Panc1 (cell line): ENCODE measurements at regions not wholly inside any gene's neighbourhood (a gene's known extent, or its start where the extent isn't known, plus 50 kb on each side); places are given as distances from the start of the nearest gene placed in this dataset.

Experiments used
- ATAC-seq: fragments of 200-7000 bp; cut with Tn5 transposase; 2 replicates; pipeline ENCODE4 v1.9.1; 2020; ENCODE audit warnings: mild to moderate bottlenecking, moderate library complexity
- BruUV-seq: library from RNA; stranded (reverse); fragments of 400-500 nt; replicated peaks from 2 replicates; lab custom pipeline; 2021; lab: Mats Ljungman, UMichigan
- CTCF ChIA-PET: fragments of 300-600 bp; sonication (Branson Sonifier 250); formaldehyde crosslinking; loops from one replicate; lab custom pipeline; 2022; ENCODE audit warnings: antibody characterized with exemption; lab: Charles Lee
- POLR2A ChIA-PET: fragments of 300-600 bp; sonication (Branson Sonifier 250); formaldehyde crosslinking; loops from one replicate; lab custom pipeline; 2022; ENCODE audit warnings: antibody characterized with exemption; lab: Charles Lee
- DNase-seq: peaks from one replicate; pipeline ENCODE4 v3.0.0-alpha.2; 2010; ENCODE audit warnings: low read depth, low spot score
- H3K27ac ChIP-seq: 2 replicates; pipeline ENCODE4 v1.5.1; 2011; ENCODE audit warnings: mild to moderate bottlenecking, low read length, inconsistent platforms
- H3K27me3 ChIP-seq: fragments of 200-500 bp; sonication (Bioruptor generic); 2 replicates; pipeline ENCODE4 v1.6.0; 2014; ENCODE audit warnings: low read length, inconsistent platforms; ENCODE audit not compliant: control insufficient read depth, insufficient read depth
- H3K36me3 ChIP-seq: fragments of 200-500 bp; sonication (Bioruptor generic); 2 replicates; pipeline ENCODE4 v1.5.1; 2014; ENCODE audit warnings: inconsistent platforms, mild to moderate bottlenecking, low read length, moderate library complexity; ENCODE audit not compliant: control insufficient read depth, insufficient read depth
- H3K4me1 ChIP-seq: 2 replicates; pipeline ENCODE4 v1.5.1; 2011; ENCODE audit warnings: inconsistent platforms, mild to moderate bottlenecking, low read length, moderate library complexity; ENCODE audit not compliant: control insufficient read depth, insufficient read depth
- H3K4me3 ChIP-seq, 2 experiments: 2 replicates each; pipeline ENCODE4 v1.5.1; 2011 to 2012; ENCODE audit warnings: low read depth in 2 of 2, low read length in 2 of 2, mild to moderate bottlenecking in 2 of 2, inconsistent platforms in 1 of 2, moderate library complexity in 1 of 2
- H3K9me3 ChIP-seq: fragments of 200-500 bp; sonication (Bioruptor generic); 2 replicates; pipeline ENCODE4 v1.5.1; 2014; ENCODE audit warnings: low read depth, mild to moderate bottlenecking, inconsistent platforms, low read length, moderate library complexity; ENCODE audit not compliant: control insufficient read depth, insufficient read depth
- POLR2AphosphoS5 ChIP-seq: IDR thresholded peaks from 2 replicates; pipeline ENCODE4 v1.6.1; 2012; ENCODE audit warnings: mild to moderate bottlenecking, low read depth, low read length, moderate library complexity
- SIN3A ChIP-seq: IDR thresholded peaks from 2 replicates; pipeline ENCODE4 v1.6.1; 2012; ENCODE audit warnings: low read depth, mild to moderate bottlenecking, low read length, moderate library complexity, borderline replicate concordance; ENCODE audit not compliant: insufficient read depth
- TCF7L2 ChIP-seq: IDR thresholded peaks from 2 replicates; pipeline ENCODE4 v1.6.1; 2011; ENCODE audit warnings: mild to moderate bottlenecking, low read depth, low read length, inconsistent platforms
- in situ Hi-C: cut with HindIII; loops from 2 replicates; pipeline ENCODE4 v1.10.0; 2016; ENCODE audit warnings: low sequenced_read_pairs, low pct_unique_long_range_greater_than_20kb
- intact Hi-C: fragments of 100-400 bp; cut with micrococcal nuclease; formaldehyde crosslinking; loops from one replicate; pipeline ENCODE4 v1.10.0; 2022; ENCODE audit not compliant: unreplicated experiment
- TF ChIP-seq, protein P1 (sequence below): fragments of 450-650 bp; IDR thresholded peaks from 2 replicates; pipeline ENCODE4 v1.5.1; 2017; ENCODE audit warnings: mild to moderate bottlenecking
- TF ChIP-seq, protein P2 (sequence below), 2 experiments: IDR thresholded peaks; 2 replicates each; pipeline ENCODE4 v1.6.1; 2011 to 2012; ENCODE audit warnings: low read depth in 2 of 2, control low read depth in 1 of 2, low read length in 1 of 2, mild to moderate bottlenecking in 1 of 2, moderate library complexity in 1 of 2; ENCODE audit not compliant: insufficient read depth in 1 of 2

DNA sequence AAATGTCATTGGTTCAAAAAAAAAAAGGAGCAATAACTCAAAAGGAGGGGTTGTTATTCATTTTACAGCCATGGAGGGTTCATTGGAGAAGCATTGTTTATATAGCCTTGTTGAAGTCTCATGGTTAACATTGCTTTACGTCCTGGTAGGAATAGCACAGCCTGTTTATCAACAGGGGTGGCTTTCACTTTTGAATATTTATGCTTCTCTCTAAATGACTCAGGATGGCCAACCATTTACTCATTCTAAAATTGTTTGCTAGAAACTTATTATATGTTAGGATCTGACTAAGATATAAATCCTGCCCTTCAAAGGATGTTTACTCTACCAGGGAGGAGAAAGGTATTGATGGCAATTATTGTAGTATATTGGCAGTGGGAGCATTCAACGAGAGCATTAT, 534.1 kb upstream of the GALNTL6 start:
- POLR2A ChIA-PET: no interaction called here
- DNase-seq (no peak), ATAC-seq (no peak)
- Histone ChIP-seq H3K4me1 (no peaks in the 10 kb centered on the region), H3K27me3 (no peaks in the 10 kb centered on the region), H3K27ac (no peak overlapping the region), H3K9me3 (no peaks in the 10 kb centered on the region), H3K4me3 (no peak overlapping the region), H3K36me3 (no peaks in the 10 kb centered on the region)
- TF ChIP-seq, protein P1, sequence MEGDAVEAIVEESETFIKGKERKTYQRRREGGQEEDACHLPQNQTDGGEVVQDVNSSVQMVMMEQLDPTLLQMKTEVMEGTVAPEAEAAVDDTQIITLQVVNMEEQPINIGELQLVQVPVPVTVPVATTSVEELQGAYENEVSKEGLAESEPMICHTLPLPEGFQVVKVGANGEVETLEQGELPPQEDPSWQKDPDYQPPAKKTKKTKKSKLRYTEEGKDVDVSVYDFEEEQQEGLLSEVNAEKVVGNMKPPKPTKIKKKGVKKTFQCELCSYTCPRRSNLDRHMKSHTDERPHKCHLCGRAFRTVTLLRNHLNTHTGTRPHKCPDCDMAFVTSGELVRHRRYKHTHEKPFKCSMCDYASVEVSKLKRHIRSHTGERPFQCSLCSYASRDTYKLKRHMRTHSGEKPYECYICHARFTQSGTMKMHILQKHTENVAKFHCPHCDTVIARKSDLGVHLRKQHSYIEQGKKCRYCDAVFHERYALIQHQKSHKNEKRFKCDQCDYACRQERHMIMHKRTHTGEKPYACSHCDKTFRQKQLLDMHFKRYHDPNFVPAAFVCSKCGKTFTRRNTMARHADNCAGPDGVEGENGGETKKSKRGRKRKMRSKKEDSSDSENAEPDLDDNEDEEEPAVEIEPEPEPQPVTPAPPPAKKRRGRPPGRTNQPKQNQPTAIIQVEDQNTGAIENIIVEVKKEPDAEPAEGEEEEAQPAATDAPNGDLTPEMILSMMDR: no peak
- TF ChIP-seq TCF7L2 (no peak), POLR2AphosphoS5 (no peak), SIN3A (no peak)
- TF ChIP-seq, protein P2, sequence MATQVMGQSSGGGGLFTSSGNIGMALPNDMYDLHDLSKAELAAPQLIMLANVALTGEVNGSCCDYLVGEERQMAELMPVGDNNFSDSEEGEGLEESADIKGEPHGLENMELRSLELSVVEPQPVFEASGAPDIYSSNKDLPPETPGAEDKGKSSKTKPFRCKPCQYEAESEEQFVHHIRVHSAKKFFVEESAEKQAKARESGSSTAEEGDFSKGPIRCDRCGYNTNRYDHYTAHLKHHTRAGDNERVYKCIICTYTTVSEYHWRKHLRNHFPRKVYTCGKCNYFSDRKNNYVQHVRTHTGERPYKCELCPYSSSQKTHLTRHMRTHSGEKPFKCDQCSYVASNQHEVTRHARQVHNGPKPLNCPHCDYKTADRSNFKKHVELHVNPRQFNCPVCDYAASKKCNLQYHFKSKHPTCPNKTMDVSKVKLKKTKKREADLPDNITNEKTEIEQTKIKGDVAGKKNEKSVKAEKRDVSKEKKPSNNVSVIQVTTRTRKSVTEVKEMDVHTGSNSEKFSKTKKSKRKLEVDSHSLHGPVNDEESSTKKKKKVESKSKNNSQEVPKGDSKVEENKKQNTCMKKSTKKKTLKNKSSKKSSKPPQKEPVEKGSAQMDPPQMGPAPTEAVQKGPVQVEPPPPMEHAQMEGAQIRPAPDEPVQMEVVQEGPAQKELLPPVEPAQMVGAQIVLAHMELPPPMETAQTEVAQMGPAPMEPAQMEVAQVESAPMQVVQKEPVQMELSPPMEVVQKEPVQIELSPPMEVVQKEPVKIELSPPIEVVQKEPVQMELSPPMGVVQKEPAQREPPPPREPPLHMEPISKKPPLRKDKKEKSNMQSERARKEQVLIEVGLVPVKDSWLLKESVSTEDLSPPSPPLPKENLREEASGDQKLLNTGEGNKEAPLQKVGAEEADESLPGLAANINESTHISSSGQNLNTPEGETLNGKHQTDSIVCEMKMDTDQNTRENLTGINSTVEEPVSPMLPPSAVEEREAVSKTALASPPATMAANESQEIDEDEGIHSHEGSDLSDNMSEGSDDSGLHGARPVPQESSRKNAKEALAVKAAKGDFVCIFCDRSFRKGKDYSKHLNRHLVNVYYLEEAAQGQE (IDR thresholded peaks at IDR 0.05; ENCODE audit: insufficient read depth in 1 of 2, low read depth in 2 of 2, low read length in 1 of 2): no peak
- no TSS peak for BruUV-seq
- intact Hi-C loops: no loop called here
- in situ Hi-C loops: no loop called here
- CTCF ChIA-PET: no interaction called here

DNA sequence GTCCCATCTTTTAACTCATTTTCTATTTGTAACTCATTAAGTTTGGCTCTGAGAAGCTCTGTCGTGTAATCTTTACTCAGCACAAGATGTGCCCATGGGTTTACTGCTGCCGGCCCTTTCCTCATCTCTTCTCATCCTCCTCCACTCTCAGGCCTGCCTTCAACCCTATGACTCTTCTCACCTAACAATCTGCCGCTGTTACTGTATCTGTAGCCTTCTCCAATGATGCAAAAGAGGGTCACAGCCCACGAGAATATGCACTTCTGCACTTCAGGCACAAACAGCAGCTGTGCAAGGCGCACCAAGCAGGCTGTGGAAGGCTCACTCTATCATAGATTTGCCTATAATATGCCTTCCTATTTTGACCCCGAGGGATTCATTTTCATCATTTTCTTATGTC, 546.5 kb upstream of the GALNTL6 start:
- ATAC-seq (no peak), DNase-seq (no peak)
- Histone ChIP-seq H3K4me1 (no peaks in the 10 kb centered on the region), H3K27ac (no peak overlapping the region), H3K27me3 (no peaks in the 10 kb centered on the region), H3K9me3 (no peaks in the 10 kb centered on the region), H3K36me3 (no peaks in the 10 kb centered on the region), H3K4me3 (no peak overlapping the region)
- no TSS peak for BruUV-seq
- ChIA-PET CTCF (no interaction called here), POLR2A (interaction anchor here (0.6 kb wide), 1 partner anchor 702 kb away, joined by 3 read pairs; no protein-coding TSS in a partner anchor)
- TF ChIP-seq POLR2AphosphoS5 (no peak), SIN3A (no peak), TCF7L2 (no peak)
- TF ChIP-seq, protein P1: no peak
- TF ChIP-seq, protein P2 (IDR thresholded peaks at IDR 0.05; ENCODE audit: insufficient read depth in 1 of 2, low read depth in 2 of 2, low read length in 1 of 2): no peak
- in situ Hi-C loops: no loop called here
- intact Hi-C loops: no loop called here
